SK-N-MC (cell line): ENCODE measurements at regions not wholly inside any gene's neighbourhood (a gene's known extent, or its start where the extent isn't known, plus 50 kb on each side); places are given as distances from the start of the nearest gene placed in this dataset.

Source experiments
- EZH2 ChIP-seq: fragments of 200-600 bp; sonication (generic); IDR thresholded peaks from one replicate; pipeline ENCODE4 v1.6.1; 2017; ENCODE audit warnings: antibody characterized with exemption
- POLR2AphosphoS5 ChIP-seq: IDR thresholded peaks from 2 replicates; pipeline ENCODE4 v1.6.1; 2012; ENCODE audit warnings: mild to moderate bottlenecking, low read depth, low read length, borderline replicate concordance

GRCh38 chr7:125127304-125127703 is 197.7 kb upstream of the POT1 start:
- no peak for TF ChIP-seq EZH2
- no peak for TF ChIP-seq POLR2AphosphoS5
